ENCODE measurements at regions not wholly inside any gene's neighbourhood (a gene's known extent, or its start where the extent isn't known, plus 50 kb on each side); places are given as distances from the start of the nearest gene placed in this dataset.
"Not testable (repeated sequence)": the region's sequence is repeated elsewhere in the genome, so short reads cannot be mapped to it uniquely, and the experiment has no call there.

GRCh38 chr12:68984796-68985573 is 52.0 kb upstream of the CPM start:
- DNase-seq = no peak

GRCh38 chr12:68997526-68997925 is 64.6 kb upstream of the CPM start:
- DNase-seq = not testable (repeated sequence)

DNA sequence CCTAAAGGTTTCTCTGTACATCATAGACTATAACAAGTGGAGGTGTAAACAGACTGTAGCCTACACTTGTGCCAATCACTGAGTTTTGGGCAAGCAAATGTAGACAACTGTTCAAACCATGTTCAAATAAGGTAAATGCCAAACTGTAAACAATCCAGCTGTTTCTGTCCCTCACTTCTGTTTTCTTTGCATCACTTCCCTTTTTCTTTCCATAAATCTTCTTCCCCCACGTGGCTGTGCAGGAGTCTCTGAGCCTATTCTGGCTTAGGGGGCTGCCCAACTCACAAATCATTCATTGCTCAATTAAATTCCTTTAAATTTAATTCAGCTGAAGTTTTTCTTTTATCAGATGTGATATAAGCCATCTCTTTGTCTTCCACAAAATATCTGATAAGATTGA is 65.1 kb upstream of the CPM start:
- DNase-seq = no peak

DNA sequence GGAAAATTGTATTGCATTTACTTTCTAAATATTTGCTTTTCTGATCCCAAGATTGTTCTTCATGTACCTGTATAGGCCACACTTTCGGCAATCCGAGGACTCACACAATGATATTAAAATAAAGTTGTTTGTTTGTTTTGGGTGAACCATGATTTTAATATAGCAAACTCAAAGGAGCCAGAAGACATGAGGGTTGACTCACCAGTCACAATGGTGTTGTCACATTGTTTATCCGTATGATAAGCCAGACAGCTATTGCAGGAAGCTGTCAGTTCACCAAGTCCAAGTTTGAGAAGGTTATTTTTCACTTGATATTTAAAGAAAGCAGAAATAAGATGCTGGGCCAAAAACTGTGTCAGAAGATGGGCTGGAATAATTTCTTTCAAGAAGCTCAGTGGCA is 67.1 kb upstream of the CPM start:
- DNase-seq = no peak

GRCh38 chr12:69000540-69001243 is 67.7 kb upstream of the CPM start:
- DNase-seq = no peak

DNA sequence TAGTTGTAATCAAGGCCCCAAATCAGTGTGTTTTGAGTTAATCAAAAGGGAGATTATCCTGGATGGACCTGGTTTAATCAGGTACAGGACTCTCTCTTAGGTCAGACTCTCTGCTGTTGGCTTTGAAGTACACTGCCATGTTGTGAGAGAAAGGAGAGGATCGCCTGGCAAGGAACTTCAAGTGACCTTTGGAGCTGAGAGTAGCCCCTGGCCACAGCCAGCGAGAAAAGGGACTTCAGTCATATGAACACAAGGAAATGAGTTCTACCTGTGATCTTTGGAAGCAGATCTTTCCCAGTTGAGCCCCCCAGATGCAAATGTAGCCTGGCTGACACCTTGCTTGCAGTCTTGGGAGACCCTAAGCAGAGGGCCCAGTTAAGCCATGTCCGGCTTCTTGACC is 68.3 kb upstream of the CPM start:
- no peak for DNase-seq

GRCh38 chr12:69002969-69003368 is 70.0 kb upstream of the CPM start:
- no peak for DNase-seq

GRCh38 chr12:69003991-69004390 is 71.0 kb upstream of the CPM start:
- DNase-seq = no peak

DNA sequence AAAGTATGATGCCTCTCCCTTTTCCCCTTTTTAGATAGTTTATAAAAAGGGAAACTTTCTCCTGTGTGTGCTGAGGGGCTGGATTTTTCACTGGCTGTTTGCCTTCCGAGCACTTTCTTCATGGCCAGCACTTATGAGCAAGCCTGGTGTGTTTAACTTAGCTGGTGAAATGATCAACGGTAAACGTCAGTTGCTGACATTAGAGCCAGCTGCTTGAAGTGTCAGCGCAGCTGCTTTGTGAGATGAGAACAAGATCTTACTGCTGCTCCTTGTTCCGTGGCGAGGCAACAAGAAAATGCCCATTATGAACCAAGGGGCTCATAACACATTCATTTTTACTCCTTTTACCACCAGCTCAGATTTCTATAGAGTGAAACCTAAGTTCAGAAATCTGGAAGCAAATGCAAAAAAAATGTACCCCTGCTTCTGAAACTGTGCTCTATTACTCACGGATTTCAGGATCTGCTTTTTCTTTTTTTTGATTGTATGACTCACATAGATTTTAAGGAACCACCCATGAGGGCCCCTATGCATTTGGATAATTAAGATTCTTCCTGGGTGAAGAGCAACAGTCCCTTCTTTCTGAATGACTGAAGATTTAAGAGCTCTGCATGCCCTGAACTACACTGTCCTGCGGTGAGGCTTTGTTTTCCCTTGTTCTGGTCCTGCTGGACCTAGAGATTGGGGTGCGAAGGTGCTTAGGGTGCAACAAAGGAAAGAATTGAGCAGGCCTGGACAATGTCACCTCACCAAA is 74.3 kb upstream of the CPM start:
- no peak for DNase-seq

GRCh38 chr12:69007855-69008351 is 74.9 kb upstream of the CPM start:
- DNase-seq = no peak

GRCh38 chr12:69008520-69008919 is 75.5 kb upstream of the CPM start:
- DNase-seq = no peak

DNA sequence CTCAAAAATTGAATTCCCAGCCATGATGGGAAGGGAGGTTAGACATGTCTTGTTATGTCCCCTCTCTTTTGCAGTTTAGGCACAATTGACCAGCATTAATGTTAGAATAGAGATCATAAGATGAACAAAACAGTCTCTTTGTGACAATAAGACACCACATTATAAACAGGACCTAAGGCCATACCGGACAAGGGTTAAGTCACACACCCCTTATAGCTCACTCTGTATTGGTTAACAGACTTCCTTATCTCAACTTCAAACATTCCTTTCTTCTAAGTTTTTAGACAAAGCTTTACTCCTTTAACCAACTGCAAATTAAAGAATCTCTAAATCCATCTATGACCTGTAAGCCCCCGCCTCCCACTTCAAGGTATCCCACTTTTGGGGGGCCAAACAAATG is 81.1 kb upstream of the CPM start:
- DNase-seq = no peak

- no peak for DNase-seq
Measured at GRCh38 chr12:69015017-69015416, 82.0 kb upstream of the CPM start.

GRCh38 chr12:69015831-69016230 is 82.9 kb upstream of the CPM start:
- no peak for DNase-seq

DNA sequence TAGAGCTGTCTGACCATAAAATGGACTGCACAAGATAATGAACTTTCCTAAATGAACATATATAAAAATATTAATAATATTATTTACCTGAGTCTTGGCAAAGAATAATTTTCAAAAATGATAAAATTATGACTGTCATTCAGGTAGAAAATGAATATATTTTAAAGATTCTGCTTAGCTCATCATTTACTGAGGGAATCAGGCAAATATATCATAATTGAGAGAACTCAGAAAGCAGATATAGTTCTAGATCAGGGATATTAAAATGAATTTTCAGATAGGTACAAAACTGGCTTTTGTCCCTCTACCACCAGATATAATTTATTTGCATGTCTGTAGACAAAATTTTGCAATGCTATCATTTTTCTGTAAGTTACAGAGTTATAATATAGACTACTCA is 86.1 kb upstream of the CPM start:
- DNase-seq = no peak

DNA sequence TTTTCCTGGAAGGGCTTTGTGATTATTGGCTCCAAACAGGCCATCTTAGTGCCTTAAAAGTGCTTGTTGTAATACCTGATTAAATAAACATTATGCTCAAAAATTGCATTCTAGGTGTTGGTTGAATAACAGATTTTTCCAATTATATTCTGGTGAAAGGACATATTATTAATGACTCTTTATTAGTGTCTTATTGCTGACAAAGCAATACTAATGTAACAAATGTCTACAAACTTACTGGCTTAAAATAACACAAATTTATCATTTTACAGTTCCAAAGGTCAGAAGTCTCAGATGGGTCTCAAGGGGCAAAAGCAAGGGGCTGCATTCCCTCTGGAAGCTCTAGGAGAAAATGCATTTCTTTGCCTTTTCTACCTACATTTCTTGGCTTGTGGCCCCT is 86.9 kb upstream of the CPM start:
- no peak for DNase-seq

DNA sequence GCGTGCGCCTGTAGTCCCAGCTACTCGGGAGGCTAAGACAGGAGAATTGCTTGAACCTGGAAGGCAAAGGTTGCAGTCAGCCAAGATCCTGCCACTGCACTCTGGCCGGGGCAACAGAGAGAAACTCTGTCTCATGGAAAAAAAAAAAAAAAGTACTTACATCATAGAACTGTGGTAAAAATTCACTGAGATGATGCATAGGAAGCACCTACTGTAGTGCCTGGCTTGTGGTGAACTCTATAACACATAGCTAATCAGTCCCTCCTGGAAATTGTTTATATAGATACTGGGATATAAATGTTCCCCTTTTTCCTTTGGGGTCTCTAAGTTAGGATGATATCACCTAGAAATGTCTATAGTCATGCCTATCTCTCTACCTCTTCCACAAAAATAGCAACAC is 89.7 kb upstream of the CPM start:
- DNase-seq = no peak

- DNase-seq = no peak
Measured at GRCh38 chr12:69023840-69024239, 90.9 kb upstream of the CPM start.

GRCh38 chr12:69024413-69024812 is 91.4 kb upstream of the CPM start:
- DNase-seq = no peak

DNA sequence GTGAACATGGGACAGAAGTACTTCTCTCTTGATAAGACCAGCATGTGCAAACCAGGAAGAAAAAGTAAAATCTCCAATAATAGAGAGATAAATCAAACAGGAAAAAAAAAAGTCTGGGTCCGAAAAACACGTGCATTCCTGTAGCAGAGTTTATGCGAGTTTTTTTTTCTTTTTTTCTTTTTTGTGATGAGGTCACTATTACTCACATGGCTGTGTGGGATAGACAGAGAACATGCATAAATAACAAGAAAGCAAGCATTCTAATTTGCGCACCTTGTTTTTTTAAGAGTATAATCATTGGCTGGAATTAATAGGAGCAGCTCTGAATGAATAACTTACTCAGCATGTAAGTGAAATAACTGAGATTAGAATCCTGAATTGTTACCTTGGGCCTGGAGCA is 91.9 kb upstream of the CPM start:
- DNase-seq = no peak

- no peak for DNase-seq
Measured at GRCh38 chr12:69026336-69026735, 93.4 kb upstream of the CPM start.

DNA sequence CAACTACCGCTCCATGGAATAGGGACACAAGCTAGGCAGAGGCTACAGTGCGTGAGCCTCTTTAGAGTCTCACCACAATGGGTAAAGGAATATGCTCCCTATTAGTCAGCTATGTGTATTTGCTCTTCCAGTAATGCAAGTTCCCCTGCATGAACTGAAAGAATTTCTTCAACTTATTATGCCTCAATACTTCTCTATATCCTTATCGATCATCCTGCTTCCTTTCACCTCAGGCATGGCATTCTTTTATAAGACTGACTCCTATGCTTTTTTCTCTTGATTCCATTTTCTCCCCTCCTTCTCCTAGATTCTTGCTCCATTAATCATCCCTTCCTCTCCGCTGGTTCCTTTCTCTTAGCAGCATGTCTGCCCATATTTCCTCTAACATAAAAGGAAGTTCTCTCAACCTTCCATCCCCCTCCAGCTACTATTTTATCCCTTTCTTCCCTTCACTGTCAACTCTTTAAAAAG is 94.5 kb upstream of the CPM start:
- DNase-seq = no peak

DNA sequence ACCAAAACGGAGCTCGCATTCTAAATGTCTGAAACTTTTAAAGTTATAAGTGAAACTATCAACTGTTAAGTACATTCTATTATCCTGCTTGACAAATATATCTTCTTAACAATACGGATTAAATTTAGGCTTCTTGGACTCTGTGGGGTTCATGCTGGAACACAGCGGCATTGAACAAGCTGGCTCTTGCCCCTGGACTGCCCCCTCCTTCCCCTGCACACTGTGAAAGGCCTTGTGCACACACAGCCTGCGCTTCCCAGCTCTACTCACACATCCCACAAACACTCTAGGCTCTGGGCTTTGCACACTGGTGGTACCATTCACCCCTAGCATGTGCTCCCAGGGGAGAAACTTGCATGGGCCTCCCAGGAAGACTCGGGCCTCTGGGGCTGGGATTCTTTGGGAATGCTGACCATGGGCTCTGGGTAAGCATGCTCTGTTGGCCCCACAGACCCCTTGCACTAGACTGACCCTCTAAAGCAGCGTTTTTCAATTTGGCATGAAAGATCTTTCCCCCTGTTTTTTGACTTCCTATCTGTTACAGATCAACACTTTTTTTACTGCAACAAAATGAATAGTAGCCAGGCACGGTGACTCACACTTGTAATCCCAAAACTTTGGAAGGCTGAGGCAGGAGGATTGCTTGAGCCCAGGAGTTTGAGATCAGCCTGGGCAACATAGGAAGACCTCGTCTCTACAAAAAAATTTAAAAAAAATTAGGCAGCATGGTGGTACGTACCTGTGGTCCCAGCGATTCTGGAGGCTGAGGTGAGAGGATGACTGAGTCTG is 96.2 kb upstream of the CPM start:
- DNase-seq = no peak

All from activated CD4-positive, CD25-positive, alpha-beta regulatory T cell (primary cell).